Endometrial microvascular endothelial cells (primary cell): ENCODE measurements at regions not wholly inside any gene's neighbourhood (a gene's known extent, or its start where the extent isn't known, plus 50 kb on each side); places are given as distances from the start of the nearest gene placed in this dataset.
"Not testable (repeated sequence)": the region's sequence is repeated elsewhere in the genome, so short reads cannot be mapped to it uniquely, and the experiment has no call there.

Experiments used
- in situ Hi-C: cut with HindIII; loops from 2 replicates; pipeline ENCODE4 v1.10.0; 2017; ENCODE audit warnings: low sequenced_read_pairs, low pct_unique_long_range_greater_than_20kb; ENCODE audit errors: inconsistent ontology term

DNA sequence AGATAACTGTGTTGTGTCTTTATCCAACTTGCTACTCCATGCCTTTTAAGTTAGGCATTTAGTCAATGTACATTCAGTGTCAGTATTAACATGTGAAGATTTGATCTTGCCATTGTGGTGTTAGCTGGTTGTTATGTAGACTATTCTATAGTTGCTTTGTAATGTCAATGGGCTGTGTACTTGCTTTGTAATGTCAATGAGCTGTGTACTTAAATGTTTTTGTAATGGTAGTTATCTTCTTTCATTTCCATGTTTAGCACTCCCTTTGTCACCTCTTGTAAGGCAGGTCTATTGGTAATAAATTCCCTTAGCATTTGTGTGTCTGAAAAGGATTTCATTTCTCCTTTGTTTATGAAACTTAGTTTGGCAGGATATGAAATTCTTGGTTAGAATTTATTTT is 53.4 kb downstream of the MC4R start:
- in situ Hi-C loops = no loop called here

DNA sequence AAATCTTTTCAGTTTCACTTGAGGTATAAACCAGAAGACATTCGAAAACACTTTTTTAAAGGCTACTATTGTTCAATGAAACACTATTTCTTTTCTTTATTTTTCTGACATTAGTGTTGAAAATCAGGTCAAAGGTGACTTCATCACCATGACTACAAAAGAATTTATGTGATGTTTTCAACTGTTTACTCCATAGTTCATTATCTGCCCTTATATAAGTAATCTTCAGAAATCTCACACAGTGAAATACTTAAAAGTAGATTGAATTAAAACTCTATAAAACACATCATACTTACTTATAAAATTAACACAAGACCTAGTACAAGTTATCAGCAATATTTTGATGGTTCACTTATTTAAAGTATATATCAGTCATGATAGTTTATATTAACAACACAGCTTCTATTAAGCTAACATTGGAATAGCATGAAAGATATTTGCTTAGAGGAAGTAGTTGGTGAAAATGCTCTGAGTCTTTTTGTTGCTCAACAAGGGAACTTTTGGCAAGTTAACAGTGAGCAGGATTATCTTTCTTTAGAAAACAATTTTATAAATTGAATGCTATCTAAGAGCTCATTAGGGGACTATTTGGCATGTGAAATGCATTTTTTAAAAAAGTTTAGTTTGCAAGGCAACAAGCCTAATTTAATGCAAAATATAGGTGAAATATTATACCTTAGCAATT is 60.8 kb downstream of the MC4R start:
- in situ Hi-C loops = no loop called here

DNA sequence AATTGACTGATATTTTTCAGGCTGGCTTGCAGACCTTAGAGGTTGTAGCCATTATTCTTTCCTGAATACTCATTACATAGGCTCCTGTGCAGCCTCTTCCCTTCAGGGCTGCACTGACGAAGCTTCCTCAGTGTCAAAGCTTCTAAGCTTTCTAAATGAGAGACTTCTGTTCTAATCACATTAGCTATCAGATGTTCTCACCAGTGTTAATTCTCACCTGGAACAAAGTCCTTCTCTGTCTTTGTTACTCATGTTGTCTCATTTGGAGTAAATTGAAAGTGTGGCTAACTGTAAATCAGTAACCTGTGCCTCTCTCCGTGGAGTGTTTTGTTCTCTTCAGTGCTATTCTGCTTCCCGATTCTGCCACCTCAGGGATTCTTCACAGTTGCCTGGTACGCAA is 76.9 kb downstream of the MC4R start:
- in situ Hi-C loops = no loop called here

DNA sequence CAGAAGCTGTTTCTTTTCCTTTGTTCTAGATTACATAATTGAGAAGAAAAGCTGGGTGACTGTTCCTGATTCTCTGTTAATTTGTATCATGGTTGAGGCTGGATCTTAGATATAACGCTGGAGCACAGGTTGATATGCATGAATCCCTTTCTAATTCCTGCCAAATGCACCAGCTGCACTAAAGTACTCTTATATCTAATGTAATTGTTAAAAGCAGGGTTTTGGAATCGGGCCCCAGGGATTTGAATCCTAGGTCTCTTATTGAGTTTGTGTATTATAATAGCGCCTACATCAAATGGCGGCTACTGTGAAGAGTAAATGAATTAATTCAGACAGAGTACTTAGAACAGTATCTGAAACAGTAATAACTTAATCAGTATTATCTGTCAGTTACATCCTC is 80.4 kb downstream of the MC4R start:
- in situ Hi-C loops = no loop called here

DNA sequence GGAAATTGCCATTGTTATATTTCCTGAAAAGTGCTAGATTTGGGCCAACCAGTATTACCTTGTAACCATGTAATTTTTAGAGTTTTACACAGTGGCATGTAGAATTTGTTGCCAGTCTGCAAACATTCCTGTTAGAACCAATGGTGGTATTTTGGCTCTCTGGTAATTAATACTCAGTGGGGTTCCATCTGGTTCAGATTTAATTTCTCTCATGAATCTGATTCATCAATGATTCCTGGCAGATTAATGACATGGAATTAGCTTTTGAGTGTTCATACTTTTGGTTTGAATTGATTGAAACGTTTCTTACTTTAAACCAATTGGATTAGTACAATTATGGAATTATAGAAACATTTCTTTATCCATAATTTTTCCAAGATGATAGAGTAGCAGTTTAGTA is 93.2 kb downstream of the MC4R start:
- in situ Hi-C loops = no loop called here

DNA sequence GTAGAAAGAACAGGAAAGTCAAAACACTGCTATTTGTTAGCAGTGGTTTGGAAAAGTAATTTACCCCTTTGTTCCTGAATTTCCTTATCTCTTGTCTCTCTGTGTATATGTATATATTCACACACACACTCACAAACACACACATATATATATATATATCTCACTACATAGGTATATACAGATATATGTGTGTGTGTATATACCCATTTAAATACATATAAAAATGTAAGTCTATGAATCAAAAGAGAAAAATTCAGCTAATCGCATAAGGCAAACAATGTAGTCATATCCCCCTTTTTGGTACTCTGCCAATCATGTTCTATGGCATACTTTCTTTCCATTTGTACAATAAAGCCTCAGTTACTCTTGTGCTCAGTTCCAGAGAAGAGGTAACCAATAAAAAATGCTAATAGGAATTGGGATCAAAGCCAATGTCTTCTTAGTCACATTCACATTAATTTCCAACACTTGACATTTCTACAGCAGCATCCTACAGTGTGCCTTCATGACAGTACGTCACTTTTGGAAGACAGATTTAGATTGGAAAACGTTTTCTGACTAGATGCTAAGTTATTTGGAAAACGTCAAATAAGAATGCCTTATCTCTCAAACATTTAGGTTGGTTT is 94.6 kb downstream of the MC4R start:
- in situ Hi-C loops = no loop called here

DNA sequence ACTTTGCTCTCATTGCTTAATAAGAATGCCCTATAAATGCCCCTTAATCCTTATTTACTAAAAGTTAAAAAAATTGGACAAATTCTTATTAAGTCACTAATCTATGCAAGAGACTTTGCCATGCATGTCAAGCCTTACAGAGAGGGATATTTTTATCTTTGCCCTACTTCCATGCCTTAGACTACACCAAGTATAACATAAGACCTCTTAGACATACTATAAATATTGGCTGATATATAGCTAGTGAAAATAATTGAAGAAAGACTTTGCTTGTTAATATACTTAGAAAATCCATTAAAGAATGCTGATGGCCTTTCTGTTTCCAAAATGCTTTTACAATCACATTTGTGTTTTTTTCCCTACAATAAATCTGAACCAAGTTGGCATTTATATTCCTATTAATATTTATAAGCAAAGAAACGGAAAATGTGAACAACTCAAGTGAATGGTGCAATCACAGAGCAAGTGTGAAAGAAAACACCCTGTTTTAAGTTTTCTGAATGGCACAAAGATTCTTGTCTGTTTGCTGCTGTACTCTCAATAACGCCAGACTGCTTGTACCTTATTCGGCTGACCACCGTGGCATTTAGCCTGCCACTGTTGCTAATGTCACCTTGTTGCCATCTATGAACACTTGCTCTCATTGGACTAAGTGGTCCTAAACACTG is 105.0 kb downstream of the MC4R start:
- in situ Hi-C loops = no loop called here

DNA sequence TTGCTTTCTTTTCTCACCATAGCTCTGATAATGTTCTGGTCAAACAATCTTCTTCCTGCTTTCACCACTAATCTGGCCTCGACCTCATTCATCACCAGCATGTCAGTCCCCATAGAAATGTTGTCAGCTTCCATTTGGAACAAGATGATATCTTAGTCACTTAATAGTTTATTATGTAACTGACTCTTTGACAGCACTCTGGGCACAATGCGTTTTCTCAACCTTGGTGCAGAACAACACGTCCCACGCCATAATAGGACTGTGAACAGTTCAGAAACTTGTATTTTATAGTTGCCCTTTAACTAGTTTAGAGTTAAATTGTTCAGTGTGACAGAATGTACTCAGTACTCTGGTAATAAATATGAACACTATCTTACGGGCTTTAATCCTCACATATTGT is 106.0 kb downstream of the MC4R start:
- in situ Hi-C loops = no loop called here

DNA sequence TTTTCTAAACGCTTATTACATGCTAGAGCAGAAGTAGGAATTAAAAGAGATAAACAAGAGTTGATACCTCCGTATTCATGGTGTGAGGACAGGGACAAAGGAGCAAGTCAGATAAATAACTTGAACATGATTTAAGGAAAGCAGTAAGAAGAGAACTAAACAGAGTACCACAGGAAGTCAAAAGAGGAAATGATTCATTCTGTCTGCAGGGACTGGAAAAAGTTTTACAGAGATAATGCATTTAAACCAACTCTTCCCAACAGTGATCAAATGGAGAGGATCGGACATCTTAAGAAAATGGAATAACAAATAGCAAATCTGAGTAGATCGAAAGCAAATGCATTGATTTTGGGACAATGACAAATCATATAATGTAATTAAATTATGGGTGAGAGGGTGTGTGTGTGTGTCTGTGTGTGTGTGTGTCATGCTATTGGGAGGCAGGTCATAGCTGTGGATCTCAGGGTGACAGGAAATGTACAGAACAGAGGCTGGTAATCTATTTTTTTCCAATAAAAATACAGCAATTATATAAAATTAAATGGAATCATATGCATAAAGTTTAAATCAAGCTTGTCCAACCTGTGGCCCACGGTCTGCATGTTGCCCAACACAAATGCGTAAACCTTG is 113.4 kb downstream of the MC4R start:
- in situ Hi-C loops = no loop called here

DNA sequence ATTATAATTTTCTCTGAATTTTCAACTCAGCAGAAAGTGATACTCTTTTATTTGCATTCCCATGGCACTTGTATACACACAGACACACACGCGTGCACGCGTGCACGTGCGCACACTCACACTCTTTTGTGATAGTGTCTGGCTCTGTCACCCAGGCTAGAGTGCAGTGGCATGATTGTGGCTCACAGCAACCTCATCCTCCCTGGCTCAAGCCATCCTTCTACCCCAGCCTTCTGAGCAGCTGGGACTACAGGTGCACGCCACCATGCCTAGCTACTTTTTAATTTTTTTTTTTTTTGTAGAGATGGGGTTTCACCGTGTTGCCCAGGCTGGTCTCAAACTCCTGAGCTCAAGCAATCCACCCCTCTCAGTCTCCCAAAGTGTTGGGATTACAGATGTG is 123.2 kb downstream of the MC4R start:
- in situ Hi-C loops = no loop called here

DNA sequence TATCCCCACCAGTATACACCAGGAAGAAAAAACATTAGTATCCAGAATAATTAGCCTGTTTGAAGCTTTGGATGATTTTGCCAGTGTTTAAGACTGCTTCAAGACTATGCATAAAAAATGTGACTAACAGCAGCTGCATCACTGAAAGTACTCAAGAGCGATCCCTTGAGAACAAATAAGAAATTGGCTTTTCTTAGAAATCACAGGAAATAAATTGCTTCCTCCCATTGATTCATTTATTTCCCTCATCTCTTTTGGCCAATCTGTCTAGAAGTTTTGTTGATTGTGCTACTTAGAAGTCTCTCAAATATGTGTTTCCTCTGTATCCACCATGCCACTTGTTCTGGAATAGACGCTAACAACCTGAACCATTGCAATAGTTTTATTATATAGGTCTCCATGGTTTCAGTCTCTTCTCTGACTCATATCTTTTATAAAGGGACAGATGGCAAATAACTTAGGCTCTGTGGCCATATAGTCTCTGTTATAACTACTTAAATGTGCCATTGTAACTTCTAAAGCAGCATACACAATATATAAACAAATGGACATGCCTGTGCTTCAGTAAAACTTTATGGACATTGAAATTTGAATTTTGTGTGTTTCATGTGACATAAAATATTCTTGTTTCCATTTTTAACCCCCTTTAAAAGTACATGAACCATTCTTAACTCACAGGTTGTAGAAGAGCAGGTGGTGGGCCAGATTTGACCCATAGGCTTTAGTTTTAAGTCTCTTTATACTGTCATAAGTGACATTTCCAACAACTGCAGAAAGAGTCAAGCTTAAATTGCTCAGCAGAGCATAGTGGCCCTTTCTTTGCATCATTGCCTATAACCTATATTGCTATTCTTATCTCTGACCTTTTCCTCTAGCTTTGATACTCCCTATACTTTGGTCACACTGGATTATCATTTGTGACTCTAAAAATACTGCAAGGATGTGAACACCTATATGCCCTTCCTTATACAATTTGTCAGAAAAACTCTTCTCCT is 123.9 kb downstream of the MC4R start:
- in situ Hi-C loops = no loop called here

DNA sequence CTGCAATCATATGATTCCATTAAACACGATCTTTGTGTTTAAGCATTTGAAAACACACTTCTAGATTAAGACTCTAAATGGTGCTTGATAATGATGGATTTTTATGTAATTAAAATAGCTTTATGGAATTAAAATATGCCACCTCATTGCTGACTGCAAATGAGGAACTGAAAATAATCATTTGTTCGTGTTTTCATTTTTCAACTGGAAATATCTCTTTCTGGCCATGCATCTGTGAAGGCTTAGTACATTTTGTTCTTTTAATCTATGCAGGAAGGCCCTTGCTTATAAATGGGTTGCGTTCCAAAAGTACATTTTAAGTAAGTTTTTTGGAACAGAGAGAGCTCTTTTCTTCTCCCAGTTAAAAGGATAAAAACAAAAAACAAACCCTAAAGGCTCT is 125.5 kb downstream of the MC4R start:
- in situ Hi-C loops = no loop called here

DNA sequence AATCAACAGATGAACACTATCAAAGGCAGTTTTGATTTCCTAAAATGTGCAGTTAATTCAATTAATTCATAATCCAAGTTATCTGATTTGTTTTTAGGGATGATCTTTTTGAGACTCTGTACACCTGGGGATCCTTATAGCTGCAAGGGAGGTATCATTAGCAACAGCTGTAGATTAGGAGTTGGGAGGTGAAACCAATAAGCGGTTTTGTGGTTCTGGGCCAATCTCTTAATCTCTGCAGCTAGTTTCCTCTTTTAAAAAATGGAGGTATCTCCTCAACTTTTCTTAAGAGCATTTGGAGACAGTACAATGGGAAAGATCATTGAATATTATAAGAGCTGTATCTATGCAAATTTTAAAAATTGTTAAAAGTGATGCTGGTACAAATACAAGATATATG is 126.0 kb downstream of the MC4R start:
- in situ Hi-C loops = no loop called here

DNA sequence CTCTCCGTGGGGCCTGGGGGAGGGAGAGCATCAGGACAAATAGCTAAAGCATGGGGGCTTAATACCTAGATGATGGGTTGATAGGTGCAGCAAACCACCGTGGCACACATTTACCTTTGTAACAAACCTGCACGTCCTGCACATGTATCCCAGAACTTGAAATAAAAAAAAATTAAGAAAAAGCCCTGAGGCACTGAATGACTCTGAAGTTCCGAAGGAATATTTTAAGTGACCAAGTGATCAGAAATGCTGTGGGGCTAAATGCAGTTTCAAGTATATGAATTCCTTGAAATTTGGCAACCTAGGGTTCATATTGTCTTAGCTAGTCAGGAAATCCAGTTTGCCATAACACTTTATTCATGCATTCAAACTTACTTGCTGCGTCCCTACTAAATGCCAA is 127.5 kb downstream of the MC4R start:
- in situ Hi-C loops = no loop called here

DNA sequence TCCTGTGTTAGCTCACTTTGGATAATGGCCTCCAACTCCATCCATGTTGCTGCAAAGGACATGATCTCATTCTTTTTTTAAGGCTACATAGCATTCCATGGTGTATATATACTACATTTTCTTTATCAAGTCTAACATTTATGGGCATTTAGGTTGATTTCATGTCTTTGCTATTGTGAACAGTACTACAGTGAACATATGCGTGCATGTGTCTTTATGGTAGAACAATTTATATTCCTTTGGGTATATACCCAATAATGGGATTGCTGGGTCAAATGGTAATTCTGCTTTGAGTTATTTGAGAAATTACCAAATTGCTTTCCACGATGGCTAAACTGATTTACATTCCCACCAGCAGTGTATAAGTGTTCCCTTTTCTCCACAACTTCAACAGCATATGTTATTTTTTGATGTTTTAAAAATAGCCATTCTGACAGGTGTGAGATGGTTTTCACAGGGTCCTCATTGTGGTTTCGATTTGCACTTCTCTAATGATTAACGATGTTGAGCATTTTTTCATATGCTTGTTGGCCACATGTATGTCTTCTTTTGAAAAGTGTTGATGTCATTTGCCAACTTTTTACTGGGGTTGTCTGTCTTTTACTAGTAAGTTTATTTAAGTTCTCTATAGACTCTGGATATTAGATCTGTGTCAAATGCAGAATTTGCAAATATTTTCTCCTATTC is 133.4 kb downstream of the MC4R start:
- in situ Hi-C loops = not testable (repeated sequence)

DNA sequence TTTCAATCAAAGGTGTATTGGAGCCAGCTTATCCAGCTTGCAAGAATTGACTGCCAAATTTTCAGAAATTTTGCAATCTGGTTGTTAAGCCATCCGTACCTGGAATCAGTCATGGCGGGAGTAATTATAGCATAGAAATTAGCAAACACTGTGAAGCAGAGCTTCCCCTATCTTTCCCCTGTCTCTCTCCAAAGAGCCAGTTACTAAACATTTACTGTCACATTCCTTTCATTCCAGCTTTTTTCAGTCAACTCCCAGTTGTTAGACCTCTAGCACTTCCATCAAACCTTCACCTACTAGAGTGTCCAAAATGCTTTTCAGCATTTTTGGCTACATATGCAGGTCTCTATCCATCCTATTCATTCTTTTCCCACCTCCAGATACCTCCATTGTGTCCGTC is 137.4 kb downstream of the MC4R start:
- in situ Hi-C loops = no loop called here

DNA sequence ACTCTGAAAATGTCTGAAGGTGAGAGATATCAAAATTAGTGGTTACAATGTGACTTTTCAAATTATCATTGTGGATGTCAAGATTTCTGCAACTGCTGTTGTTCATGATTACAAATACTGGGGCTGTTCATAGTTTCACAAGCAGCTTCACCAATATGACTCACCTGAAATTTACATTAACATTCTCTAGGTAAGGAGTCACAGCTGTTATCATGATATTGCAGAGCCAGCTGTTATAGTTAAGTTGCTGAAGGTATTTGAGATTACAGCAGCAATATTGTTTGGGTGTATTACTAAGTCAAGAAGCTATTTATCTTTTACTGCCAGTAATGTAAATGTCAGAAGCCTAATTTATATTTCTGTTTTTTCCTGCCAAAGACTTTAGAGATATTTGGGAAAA is 140.0 kb downstream of the MC4R start:
- in situ Hi-C loops = no loop called here
